HG03060 (cell line): ENCODE measurements at regions not wholly inside any gene's neighbourhood (a gene's known extent, or its start where the extent isn't known, plus 50 kb on each side); places are given as distances from the start of the nearest gene placed in this dataset.

ENCODE experiments used
- ATAC-seq: cut with Tn5 transposase; IDR thresholded peaks from one replicate; pipeline ENCODE4 v1.9.1; 2021; ENCODE audit warnings: low read depth, moderate number of reproducible peaks; ENCODE audit not compliant: unreplicated experiment

- no peak for ATAC-seq
Measured at GRCh38 chr12:115519887-115520286, 757.6 kb downstream of the MED13L start.

DNA sequence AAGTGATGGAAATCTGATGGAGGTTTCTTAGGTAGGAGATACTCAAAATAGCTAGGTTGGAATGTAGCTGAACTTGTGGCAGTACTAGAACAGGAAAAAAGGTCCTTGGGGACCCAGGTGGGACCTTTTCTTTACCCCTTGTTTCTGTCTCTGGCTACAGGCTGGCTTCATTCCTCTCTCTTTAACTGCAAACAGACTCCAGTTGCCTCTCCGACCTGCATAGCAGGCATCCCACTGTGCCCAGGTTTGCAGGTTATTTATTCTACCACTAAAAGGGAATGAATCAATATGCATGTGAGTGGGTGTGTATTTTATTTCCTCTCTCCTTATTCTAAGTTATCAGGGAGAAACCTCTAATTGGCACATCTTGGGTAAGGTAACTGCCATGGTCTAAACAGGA lies 758.1 kb downstream of the MED13L start:
- no peak for ATAC-seq

DNA sequence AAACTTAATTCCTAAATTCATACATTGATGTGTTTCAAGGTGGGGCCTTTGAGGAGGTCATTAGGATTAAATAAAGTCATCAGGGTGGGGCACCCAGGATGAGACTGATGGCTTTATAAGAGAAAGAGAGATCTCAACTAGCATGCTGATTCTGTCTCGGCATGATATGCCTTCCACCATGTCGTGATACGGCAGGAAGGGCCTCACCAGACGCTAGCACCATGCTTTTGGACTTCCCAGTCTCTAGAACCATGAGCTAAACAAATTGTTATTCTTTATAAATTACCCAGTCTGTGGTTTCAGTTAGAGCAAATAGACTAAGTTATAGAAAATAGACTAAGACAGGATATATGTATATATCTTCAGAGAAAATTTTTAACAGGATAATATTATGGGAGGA lies 759.6 kb downstream of the MED13L start:
- no peak for ATAC-seq

DNA sequence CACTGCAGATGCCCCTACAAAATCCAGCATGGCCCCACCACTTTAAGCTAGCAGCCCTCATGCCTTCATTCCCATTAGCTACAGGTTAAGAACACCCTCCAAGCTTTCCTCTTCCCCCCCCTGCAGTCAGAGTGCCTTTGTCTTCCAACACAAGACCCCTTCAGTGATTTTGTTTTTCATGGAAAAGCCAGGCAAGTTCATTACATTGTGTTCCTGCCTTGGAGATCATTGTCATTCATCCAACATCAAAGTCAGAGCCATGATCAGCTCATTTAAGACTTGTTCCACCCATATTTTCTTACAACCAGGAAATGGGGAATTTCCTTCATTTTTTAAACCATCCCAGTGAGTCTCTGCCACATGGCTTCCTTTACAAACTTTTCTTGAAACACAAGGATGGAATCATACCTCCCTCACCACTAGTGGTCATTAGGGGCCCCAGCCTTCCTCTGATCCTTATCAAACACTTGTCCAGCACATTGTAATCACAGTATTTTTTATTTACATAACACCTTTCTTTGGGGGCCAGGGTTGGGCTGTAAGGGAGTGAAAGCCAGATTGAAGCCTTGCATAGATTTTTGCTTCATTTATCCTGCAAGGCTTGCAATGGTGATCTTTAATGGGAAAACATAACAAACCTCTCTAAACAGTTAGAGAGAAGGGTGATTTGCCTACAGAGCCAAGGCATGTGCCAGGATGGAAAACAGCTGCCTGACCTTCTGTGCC lies 765.3 kb downstream of the MED13L start:
- ATAC-seq, result no peak

DNA sequence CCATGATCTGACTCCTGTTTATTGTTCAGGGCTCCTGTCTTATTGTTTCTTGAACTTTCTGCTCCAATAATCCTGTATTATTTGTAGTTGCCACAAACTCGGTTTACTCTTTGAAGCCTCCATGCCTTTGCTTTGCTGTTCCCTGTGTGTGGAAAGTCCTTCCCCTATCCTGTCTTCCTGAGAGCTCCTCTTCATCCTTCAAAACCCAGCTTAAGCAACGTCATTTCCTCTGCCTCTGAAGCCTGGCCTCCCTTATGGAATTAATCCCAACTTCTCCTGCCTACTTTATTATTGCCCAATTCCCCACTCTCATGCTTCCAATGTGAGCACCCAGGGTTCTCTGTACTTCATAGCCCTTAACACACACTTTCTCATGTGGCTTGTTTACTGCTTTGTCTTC lies 766.2 kb downstream of the MED13L start:
- no peak for ATAC-seq

- no peak for ATAC-seq
Measured at GRCh38 chr12:115508990-115509389, 768.5 kb downstream of the MED13L start.

DNA sequence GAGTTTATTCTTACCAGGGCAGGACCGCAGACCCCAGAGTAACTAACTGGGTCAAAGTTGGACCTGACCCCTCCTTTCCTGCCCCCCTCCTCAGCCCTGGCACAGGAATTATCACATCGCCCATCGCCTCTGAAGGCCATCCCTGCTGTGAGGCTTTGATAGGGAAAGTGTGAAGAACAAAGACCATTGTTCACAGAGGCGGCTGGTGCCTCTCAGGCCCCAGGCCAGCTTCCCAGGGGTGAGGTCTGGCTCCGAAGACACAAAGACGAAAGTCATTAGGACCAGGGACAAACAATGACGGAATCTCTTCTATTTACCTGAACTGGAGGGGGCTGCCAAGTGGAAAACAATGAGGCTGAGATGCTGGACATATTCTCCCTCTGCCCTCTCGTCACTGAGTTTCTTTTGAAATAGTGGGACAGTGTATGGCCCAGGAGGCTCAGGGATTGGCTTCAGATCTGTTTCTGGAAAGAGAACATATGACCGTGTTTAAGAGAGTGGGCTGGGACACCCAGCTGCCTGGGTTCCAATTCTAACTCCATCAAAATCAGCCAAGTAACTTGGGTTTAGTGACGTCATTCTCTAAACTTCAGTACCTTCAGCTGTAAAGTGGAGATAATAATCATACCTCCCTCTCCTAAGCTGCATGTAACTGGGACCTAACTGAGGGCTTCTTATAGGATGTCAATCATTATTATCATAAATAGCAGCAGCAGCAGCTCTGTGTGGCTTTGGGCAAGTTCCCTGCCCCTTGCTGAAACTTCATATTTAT lies 769.4 kb downstream of the MED13L start:
- no peak for ATAC-seq

- ATAC-seq, result no peak
Measured at GRCh38 chr12:115507560-115507889, 770.0 kb downstream of the MED13L start.

GRCh38 chr12:115506822-115507559 lies 770.5 kb downstream of the MED13L start:
- ATAC-seq, result no peak

DNA sequence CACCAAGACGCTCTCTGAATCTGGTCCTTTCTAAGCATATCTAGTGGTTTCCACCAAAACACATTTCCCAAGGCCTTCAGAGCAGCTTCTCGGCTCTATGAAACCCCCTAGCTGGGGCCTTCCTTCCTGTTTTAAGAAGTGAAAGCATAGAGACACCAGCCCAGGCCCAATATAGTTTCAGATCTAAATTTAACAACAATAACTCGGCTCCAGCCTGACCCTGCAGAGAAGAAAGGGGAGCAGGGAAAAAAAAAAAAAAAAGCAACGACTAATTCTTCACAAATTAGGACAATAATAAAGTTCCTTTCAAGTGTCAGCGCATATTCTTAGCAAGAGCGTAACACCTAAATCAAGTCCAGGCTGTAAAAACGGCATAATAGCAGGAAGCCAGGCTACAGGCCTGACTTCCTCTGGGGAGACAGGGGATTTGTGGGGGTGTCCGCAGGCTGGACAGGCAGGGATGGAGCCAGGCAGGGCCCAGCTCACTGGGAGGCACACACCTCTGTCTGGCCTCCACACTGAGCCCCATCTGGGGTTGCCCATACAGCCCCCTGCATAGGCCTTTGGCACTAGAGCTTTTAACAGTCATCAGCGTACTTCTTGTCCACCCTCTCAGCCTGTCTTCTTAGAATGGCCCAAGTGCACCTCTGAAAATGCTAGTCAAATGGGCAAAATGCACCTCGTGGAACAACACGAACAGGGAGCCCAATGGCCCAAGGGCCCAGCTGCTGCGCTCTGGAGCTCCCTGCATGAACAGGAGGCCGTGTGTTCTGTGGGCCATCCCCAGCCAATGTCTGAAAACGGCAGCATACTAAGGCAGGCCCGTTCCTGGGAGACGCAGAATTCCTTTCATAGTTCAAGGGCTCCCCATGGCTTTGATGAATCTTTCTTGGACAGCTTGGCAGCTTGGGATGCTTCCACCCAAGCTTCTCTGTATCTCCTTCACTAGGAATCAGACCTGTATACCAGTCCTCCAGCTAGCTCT lies 772.9 kb downstream of the MED13L start:
- ATAC-seq, result no peak

DNA sequence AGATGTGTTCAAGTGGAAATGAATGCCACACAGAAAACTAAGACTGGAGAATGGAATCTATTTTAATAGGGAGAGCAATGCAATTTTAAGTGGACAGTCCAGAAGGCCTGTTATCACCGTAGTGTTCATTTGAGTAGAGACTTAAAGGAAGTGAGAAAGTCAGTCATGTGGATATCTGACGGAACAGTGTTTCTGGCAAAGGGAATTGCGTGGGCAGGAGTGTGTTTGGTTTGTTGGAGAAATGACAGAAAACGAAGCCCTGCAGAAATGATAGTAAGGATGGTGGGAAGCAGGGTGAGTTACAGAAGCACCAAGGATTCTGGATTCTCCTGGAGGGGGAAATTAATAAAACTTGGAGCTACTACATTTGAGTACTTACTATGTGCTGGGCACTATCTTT lies 776.6 kb downstream of the MED13L start:
- ATAC-seq, result no peak

DNA sequence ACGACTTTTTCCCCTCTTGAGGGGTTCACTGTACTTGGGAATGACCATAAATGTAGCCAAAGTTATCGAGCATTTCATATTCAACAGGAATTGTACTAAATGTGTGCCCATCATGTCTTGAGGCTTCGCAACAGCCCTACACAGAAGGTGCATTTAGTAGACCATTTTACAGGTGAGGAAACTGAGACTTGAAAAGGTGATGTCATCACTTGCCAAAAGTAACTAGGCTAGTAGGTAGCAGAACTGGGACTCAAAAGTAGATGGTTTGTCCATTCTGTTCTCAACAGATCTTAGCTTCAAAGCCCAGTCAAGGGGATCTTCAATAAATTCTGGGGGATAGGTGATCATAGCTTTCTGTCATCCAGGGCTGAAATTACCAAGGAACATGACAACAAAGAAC lies 782.2 kb downstream of the MED13L start:
- ATAC-seq, result no peak

- no peak for ATAC-seq
Measured at GRCh38 chr12:115492553-115492952, 784.9 kb downstream of the MED13L start.

GRCh38 chr12:115491511-115492250 lies 785.8 kb downstream of the MED13L start:
- ATAC-seq, result no peak

- ATAC-seq, result no peak
Measured at GRCh38 chr12:115489253-115489652, 788.2 kb downstream of the MED13L start.

- ATAC-seq, result no peak
Measured at GRCh38 chr12:115485967-115486366, 791.5 kb downstream of the MED13L start.

DNA sequence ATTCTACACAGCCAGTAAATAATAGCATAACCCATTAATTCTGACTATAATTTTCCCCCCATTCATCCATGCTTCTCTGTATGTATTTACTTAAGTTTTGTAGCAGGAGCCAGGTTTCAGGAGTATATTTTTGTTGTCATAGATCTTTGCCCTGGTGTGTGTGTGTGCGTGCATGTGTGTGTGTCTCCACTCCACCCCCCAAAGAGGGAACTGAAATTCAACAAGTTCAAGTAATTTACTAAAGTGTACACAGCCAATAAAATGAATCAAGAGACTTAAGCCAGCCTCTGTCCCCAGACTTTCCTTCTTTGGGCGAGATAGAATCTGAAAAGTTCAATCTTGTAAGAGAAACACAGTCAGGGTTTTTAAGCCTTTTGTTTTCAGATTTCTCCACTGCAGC lies 792.0 kb downstream of the MED13L start:
- no peak for ATAC-seq

- ATAC-seq, result no peak
Measured at GRCh38 chr12:115482943-115483342, 794.5 kb downstream of the MED13L start.

DNA sequence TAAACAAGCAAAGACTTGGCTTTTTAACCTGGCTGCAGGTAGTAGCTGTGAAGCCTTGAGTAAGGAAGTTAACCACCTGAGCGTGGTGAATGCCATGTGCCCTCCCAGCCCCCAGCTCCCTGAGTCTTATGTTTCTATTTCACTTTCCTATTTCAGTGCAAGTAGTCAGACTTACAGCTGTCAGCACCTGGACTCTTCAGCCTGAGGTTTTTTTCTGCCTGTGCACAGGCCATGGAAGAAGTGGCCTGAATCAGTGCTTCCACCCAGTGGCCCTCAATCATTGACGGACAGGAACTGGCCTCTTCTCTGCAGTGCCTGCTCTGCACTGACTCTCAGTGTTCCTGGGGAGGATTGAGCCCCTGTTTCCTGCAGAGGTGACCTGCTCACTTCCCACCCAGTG lies 796.4 kb downstream of the MED13L start:
- ATAC-seq, result no peak

DNA sequence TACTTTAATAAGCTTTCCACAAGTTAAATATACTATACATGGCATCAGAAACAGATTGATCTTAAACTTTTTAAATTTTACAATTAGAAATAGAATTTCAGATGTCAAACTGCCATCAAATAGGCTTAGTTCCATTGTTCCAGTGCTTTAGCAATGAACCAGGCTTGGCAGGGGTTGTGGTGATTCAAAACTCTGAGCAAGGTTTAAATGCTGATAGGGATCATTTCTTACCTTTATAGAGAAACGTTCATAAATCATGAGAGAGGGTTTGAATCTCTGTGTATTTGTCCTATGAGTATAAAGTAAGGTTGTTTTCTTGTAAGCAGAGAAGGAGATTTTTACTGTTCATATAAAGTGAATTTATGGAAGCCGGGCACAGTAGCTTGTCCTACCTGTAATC lies 794.5 kb upstream of the TBX3 start:
- no peak for ATAC-seq
